HG03196 (cell line): ENCODE measurements at regions not wholly inside any gene's neighbourhood (a gene's known extent, or its start where the extent isn't known, plus 50 kb on each side); places are given as distances from the start of the nearest gene placed in this dataset.
"Not testable (repeated sequence)": the region's sequence is repeated elsewhere in the genome, so short reads cannot be mapped to it uniquely, and the experiment has no call there.

Source experiments
- ATAC-seq: cut with Tn5 transposase; IDR thresholded peaks from one replicate; pipeline ENCODE4 v1.9.1; 2021; ENCODE audit not compliant: unreplicated experiment

- ATAC-seq: no peak
These were observed 332.4 kb upstream of the NRP1 start for GRCh38 chr10:33666686-33667480.

- ATAC-seq: no peak
These were observed 331.0 kb upstream of the NRP1 start for GRCh38 chr10:33665501-33665900.

- ATAC-seq: no peak
These were observed 329.6 kb upstream of the NRP1 start for GRCh38 chr10:33664070-33664469.

- no peak for ATAC-seq
These were observed 327.3 kb upstream of the NRP1 start for GRCh38 chr10:33661580-33662336.

- no peak for ATAC-seq
These were observed 325.9 kb upstream of the NRP1 start for GRCh38 chr10:33660329-33660728.

- ATAC-seq: no peak
These were observed 323.4 kb upstream of the NRP1 start for GRCh38 chr10:33657913-33658312.

GRCh38 chr10:33657154-33657908 is 322.9 kb upstream of the NRP1 start:
- ATAC-seq: no peak

- no peak for ATAC-seq
These were observed 321.5 kb upstream of the NRP1 start for GRCh38 chr10:33655921-33656320.

GRCh38 chr10:33655165-33655815 is 320.8 kb upstream of the NRP1 start:
- ATAC-seq: no peak

GRCh38 chr10:33653584-33654367 is 319.3 kb upstream of the NRP1 start:
- no peak for ATAC-seq

- ATAC-seq: no peak
These were observed 318.4 kb upstream of the NRP1 start for GRCh38 chr10:33652870-33653269.

GRCh38 chr10:33650131-33650530 is 315.7 kb upstream of the NRP1 start:
- not testable (repeated sequence) for ATAC-seq

GRCh38 chr10:33643042-33643441 is 308.6 kb upstream of the NRP1 start:
- no peak for ATAC-seq

GRCh38 chr10:33638891-33639290 is 304.4 kb upstream of the NRP1 start:
- ATAC-seq: no peak

GRCh38 chr10:33638374-33638773 is 303.9 kb upstream of the NRP1 start:
- ATAC-seq: no peak

GRCh38 chr10:33635967-33636515 is 301.6 kb upstream of the NRP1 start:
- ATAC-seq: no peak

GRCh38 chr10:33632432-33632831 is 298.0 kb upstream of the NRP1 start:
- ATAC-seq: no peak

- ATAC-seq: no peak
These were observed 297.5 kb upstream of the NRP1 start for GRCh38 chr10:33631991-33632390.

GRCh38 chr10:33630761-33631160 is 296.3 kb upstream of the NRP1 start:
- ATAC-seq: no peak

GRCh38 chr10:33627611-33628010 is 293.1 kb upstream of the NRP1 start:
- no peak for ATAC-seq
